Activated CD4-positive, alpha-beta memory T cell treated with anti-CD3 and anti-CD28 coated beads, Interleukin-2, amount 10 ng/mL, durations not matched to agents 7 days and 5 days (primary cell): ENCODE measurements at regions not wholly inside any gene's neighbourhood (a gene's known extent, or its start where the extent isn't known, plus 50 kb on each side); places are given as distances from the start of the nearest gene placed in this dataset.

ENCODE experiments used
- CTCF ChIA-PET: fragments of 350-600 bp; sonication (Branson Sonifier 250); formaldehyde crosslinking; loops from one replicate; lab custom pipeline; 2021; ENCODE audit warnings: antibody characterized with exemption, inconsistent platforms; lab: Charles Lee
- POLR2A ChIA-PET: fragments of 350-600 bp; sonication (Branson Sonifier 250); formaldehyde crosslinking; loops from one replicate; lab custom pipeline; 2021; ENCODE audit warnings: antibody characterized with exemption; lab: Charles Lee
- DNase-seq: peaks from one replicate; pipeline ENCODE4 v3.0.0-alpha.2; 2020
- H3K27ac Mint-ChIP-seq: one replicate; pipeline ENCODE4 v1.8.0; 2021; ENCODE audit warnings: mild to moderate bottlenecking, mixed read lengths
- H3K27me3 Mint-ChIP-seq: one replicate; pipeline ENCODE4 v1.8.0; 2021; ENCODE audit warnings: mixed read lengths
- H3K36me3 Mint-ChIP-seq: one replicate; pipeline ENCODE4 v1.8.0; 2021; ENCODE audit warnings: low read depth, mixed read lengths
- H3K4me1 Mint-ChIP-seq: one replicate; pipeline ENCODE4 v1.8.0; 2021; ENCODE audit warnings: mixed read lengths
- H3K4me3 Mint-ChIP-seq: one replicate; pipeline ENCODE4 v1.8.0; 2021; ENCODE audit warnings: mild to moderate bottlenecking, mixed read lengths
- H3K9me3 Mint-ChIP-seq: one replicate; pipeline ENCODE4 v1.8.0; 2021; ENCODE audit warnings: mixed read lengths

- CTCF ChIA-PET, result no interaction called here
These were observed 178.8 kb downstream of the GNAT3 start for GRCh38 chr7:80333040-80333439.

GRCh38 chr7:80330434-80330833 lies 181.4 kb downstream of the GNAT3 start:
- Mint-ChIP-seq H3K4me3 (no peak overlapping the region), H3K27me3 (no peaks in the 10 kb centered on the region), H3K36me3 (no peaks in the 10 kb centered on the region), H3K4me1 (no peaks in the 10 kb centered on the region), H3K27ac (no peak overlapping the region), H3K9me3 (no peaks in the 10 kb centered on the region)
- ChIA-PET POLR2A (no interaction called here), CTCF (no interaction called here)
- no peak for DNase-seq

More at GRCh38 chr7:80333040-80333439, 178.8 kb downstream of the GNAT3 start:
- H3K27ac Mint-ChIP-seq, result no peak overlapping the region
- no peaks in the 10 kb centered on the region for H3K9me3 Mint-ChIP-seq
- H3K36me3 Mint-ChIP-seq, result no peaks in the 10 kb centered on the region
- DNase-seq, result no peak
- H3K4me3 Mint-ChIP-seq, result no peak overlapping the region
- H3K27me3 Mint-ChIP-seq, result no peaks in the 10 kb centered on the region
- H3K4me1 Mint-ChIP-seq, result no peaks in the 10 kb centered on the region
- POLR2A ChIA-PET, result no interaction called here

GRCh38 chr7:80324032-80324431 lies 187.8 kb downstream of the GNAT3 start:
- Mint-ChIP-seq H3K36me3 (no peaks in the 10 kb centered on the region), H3K27ac (no peak overlapping the region), H3K9me3 (peaks cover 2% of the 10 kb centered on the region), H3K4me3 (no peak overlapping the region), H3K4me1 (no peaks in the 10 kb centered on the region), H3K27me3 (no peaks in the 10 kb centered on the region)
- ChIA-PET CTCF (no interaction called here), POLR2A (no interaction called here)
- DNase-seq, result no peak

GRCh38 chr7:80319461-80319860 lies 184.8 kb downstream of the GNAI1 start:
- Mint-ChIP-seq H3K36me3 (no peaks in the 10 kb centered on the region), H3K4me3 (no peak overlapping the region), H3K27ac (no peak overlapping the region), H3K27me3 (no peaks in the 10 kb centered on the region), H3K9me3 (peaks cover 2% of the 10 kb centered on the region), H3K4me1 (no peaks in the 10 kb centered on the region)
- POLR2A ChIA-PET, result no interaction called here
- no peak for DNase-seq
- CTCF ChIA-PET, result no interaction called here

GRCh38 chr7:80318081-80318480 lies 183.4 kb downstream of the GNAI1 start:
- peaks cover 2% of the 10 kb centered on the region for H3K9me3 Mint-ChIP-seq
- POLR2A ChIA-PET, result no interaction called here
- CTCF ChIA-PET, result no interaction called here
- H3K27me3 Mint-ChIP-seq, result no peaks in the 10 kb centered on the region
- DNase-seq, result no peak
- no peaks in the 10 kb centered on the region for H3K36me3 Mint-ChIP-seq
- H3K4me3 Mint-ChIP-seq, result no peak overlapping the region
- H3K27ac Mint-ChIP-seq, result no peak overlapping the region
- H3K4me1 Mint-ChIP-seq, result no peaks in the 10 kb centered on the region

- Mint-ChIP-seq H3K4me1 (no peaks in the 10 kb centered on the region), H3K27me3 (no peaks in the 10 kb centered on the region)
These were observed 182.2 kb downstream of the GNAI1 start for GRCh38 chr7:80316811-80317210.

GRCh38 chr7:80313716-80314115 lies 179.1 kb downstream of the GNAI1 start:
- no peaks in the 10 kb centered on the region for H3K36me3 Mint-ChIP-seq
- H3K4me3 Mint-ChIP-seq, result no peak overlapping the region
- CTCF ChIA-PET, result no interaction called here
- H3K9me3 Mint-ChIP-seq, result peaks cover 2% of the 10 kb centered on the region
- H3K27me3 Mint-ChIP-seq, result no peaks in the 10 kb centered on the region
- DNase-seq, result no peak
- H3K4me1 Mint-ChIP-seq, result no peaks in the 10 kb centered on the region
- no peak overlapping the region for H3K27ac Mint-ChIP-seq
- POLR2A ChIA-PET, result no interaction called here

More at GRCh38 chr7:80316811-80317210, 182.2 kb downstream of the GNAI1 start:
- no peak for DNase-seq
- CTCF ChIA-PET, result no interaction called here
- H3K4me3 Mint-ChIP-seq, result no peak overlapping the region
- peaks cover 3% of the 10 kb centered on the region for H3K9me3 Mint-ChIP-seq
- no peak overlapping the region for H3K27ac Mint-ChIP-seq
- no peaks in the 10 kb centered on the region for H3K36me3 Mint-ChIP-seq
- POLR2A ChIA-PET, result no interaction called here

GRCh38 chr7:80313067-80313626 lies 178.5 kb downstream of the GNAI1 start:
- Mint-ChIP-seq H3K27me3 (no peaks in the 10 kb centered on the region), H3K4me1 (no peaks in the 10 kb centered on the region), H3K4me3 (no peak overlapping the region), H3K9me3 (peaks cover 2% of the 10 kb centered on the region), H3K36me3 (no peaks in the 10 kb centered on the region), H3K27ac (no peak overlapping the region)
- no peak for DNase-seq
- ChIA-PET CTCF (no interaction called here), POLR2A (no interaction called here)

- ChIA-PET CTCF (interaction anchor here (0.6 kb wide), 1 partner anchor 90 kb away, joined by 3 read pairs; no protein-coding TSS in a partner anchor), POLR2A (no interaction called here)
- Mint-ChIP-seq H3K27me3 (no peaks in the 10 kb centered on the region), H3K36me3 (no peaks in the 10 kb centered on the region), H3K27ac (no peak overlapping the region), H3K9me3 (peaks cover 2% of the 10 kb centered on the region), H3K4me3 (no peak overlapping the region), H3K4me1 (no peaks in the 10 kb centered on the region)
- DNase-seq, result no peak
These were observed 177.6 kb downstream of the GNAI1 start for GRCh38 chr7:80312139-80312661.

- Mint-ChIP-seq H3K27me3 (no peaks in the 10 kb centered on the region), H3K4me3 (no peak overlapping the region), H3K4me1 (no peaks in the 10 kb centered on the region), H3K27ac (no peak overlapping the region), H3K36me3 (no peaks in the 10 kb centered on the region), H3K9me3 (peaks cover 2% of the 10 kb centered on the region)
- ChIA-PET CTCF (no interaction called here), POLR2A (no interaction called here)
- DNase-seq, result no peak
These were observed 176.7 kb downstream of the GNAI1 start for GRCh38 chr7:80311313-80311712.

GRCh38 chr7:80309971-80310549 lies 175.4 kb downstream of the GNAI1 start:
- DNase-seq, result no peak
- ChIA-PET POLR2A (no interaction called here), CTCF (no interaction called here)
- Mint-ChIP-seq H3K4me1 (no peaks in the 10 kb centered on the region), H3K27me3 (no peaks in the 10 kb centered on the region), H3K36me3 (no peaks in the 10 kb centered on the region), H3K27ac (no peak overlapping the region), H3K4me3 (no peak overlapping the region), H3K9me3 (peaks cover 2% of the 10 kb centered on the region)

- Mint-ChIP-seq H3K27me3 (no peaks in the 10 kb centered on the region), H3K27ac (no peak overlapping the region), H3K9me3 (peaks cover 2% of the 10 kb centered on the region), H3K36me3 (no peaks in the 10 kb centered on the region), H3K4me3 (no peak overlapping the region), H3K4me1 (no peaks in the 10 kb centered on the region)
- ChIA-PET CTCF (no interaction called here), POLR2A (no interaction called here)
- DNase-seq, result no peak
These were observed 174.7 kb downstream of the GNAI1 start for GRCh38 chr7:80309377-80309776.

GRCh38 chr7:80307227-80307856 lies 172.7 kb downstream of the GNAI1 start:
- H3K36me3 Mint-ChIP-seq, result no peaks in the 10 kb centered on the region
- POLR2A ChIA-PET, result no interaction called here
- DNase-seq, result no peak
- no peaks in the 10 kb centered on the region for H3K27me3 Mint-ChIP-seq
- CTCF ChIA-PET, result no interaction called here
- H3K4me1 Mint-ChIP-seq, result no peaks in the 10 kb centered on the region
- H3K9me3 Mint-ChIP-seq, result no peaks in the 10 kb centered on the region
- no peak overlapping the region for H3K27ac Mint-ChIP-seq
- H3K4me3 Mint-ChIP-seq, result no peak overlapping the region

- Mint-ChIP-seq H3K4me1 (no peaks in the 10 kb centered on the region), H3K27me3 (no peaks in the 10 kb centered on the region), H3K9me3 (peaks cover 3% of the 10 kb centered on the region), H3K36me3 (no peaks in the 10 kb centered on the region), H3K27ac (no peak overlapping the region), H3K4me3 (no peak overlapping the region)
- ChIA-PET POLR2A (no interaction called here), CTCF (no interaction called here)
- DNase-seq, result no peak
These were observed 168.7 kb downstream of the GNAI1 start for GRCh38 chr7:80303315-80303714.
